CD4-positive, alpha-beta T cell treated with Interleukin-4 for 1 hour (primary cell): ENCODE measurements at regions not wholly inside any gene's neighbourhood (a gene's known extent, or its start where the extent isn't known, plus 50 kb on each side); places are given as distances from the start of the nearest gene placed in this dataset.
A peak's percentile ranks its signal among the peaks of the same experiment; 100 is the strongest.
"Not testable (repeated sequence)": the region's sequence is repeated elsewhere in the genome, so short reads cannot be mapped to it uniquely, and the experiment has no call there.

Source experiments
- DNase-seq, 2 donors: peaks; one replicate each; pipeline ENCODE4 v3.0.0-alpha.2; 2020 to 2022

DNA sequence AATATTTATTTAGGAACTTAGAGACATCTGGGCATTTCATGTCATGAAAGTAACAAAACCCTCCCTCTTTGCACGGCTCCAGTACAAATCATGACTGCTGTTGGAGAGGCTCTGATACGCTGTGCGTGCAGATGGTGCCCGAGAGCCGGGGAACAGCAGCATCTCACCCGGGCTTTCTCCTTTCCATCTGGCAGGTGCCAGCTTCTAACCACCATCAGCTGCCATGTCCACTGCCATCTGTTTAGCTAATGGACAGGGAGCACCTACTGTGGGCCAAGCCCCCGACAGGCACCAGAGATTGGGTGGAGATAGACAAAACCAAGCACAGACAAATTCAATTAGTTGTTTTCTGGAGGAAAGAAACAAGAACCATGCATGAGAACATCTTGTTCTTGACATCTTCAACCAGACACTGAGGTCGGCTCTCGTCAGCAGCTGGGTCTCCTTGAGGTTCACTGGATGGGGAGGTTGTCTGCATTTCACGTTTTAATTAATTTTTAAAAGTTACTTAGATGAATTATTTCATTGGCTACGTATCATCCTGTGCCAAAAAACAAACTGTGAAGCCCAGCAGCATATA is 323.7 kb downstream of the THBS2 start:
- no peak for DNase-seq

DNA sequence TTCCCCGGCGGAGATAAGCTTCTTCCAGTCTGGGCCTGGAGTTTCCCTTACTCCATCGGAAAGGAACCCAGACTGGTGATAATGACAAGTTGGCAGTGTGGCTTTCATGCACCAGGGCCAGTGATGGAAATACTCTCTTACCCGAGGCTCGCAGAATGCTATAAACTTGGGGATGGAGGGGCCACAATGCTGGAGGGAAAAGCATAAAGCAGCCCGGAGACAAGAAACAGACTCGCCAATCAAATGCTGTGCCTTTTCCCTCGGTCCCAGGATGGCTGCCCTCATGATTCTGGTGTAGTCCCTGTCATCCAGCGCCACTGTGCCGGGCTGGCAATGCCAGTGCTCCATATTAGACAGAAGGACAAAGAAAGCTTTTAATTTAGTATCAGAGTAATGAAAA is 325.6 kb downstream of the THBS2 start:
- no peak for DNase-seq

DNA sequence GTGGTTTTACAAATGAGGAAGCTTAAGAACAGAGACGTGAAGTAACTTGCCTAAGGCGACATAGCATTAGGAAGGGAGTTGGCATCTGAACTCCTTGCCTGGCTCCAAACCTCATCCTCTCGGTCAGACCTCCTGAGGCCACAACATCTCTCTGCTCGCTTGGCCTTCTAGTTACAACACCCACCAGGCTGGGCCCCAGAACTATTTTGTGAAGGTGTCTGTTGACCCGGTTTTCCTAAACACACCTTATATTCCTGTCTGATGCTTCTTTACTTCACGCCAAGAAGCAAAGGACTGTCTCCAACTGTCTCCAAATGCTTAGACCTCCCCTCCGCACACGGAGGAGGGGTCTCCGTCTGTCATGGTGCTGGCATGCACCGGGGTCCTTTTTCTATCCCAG is 326.6 kb downstream of the THBS2 start:
- no peak for DNase-seq

DNA sequence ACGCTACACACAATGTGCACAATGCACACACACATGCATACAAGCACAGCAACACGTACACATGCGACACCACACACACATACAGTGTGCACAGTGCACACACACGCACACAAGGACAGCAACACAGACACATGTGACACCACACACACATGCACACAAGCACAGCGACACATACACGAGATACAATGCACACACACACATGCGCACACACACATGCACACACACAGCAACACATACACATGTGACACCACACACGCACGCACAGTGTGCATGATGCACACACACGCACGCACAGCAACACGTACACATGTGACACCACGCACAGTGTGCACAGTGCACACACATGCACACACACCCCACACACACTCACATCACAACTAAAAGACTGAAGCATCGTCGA is 327.3 kb downstream of the THBS2 start:
- no peak for DNase-seq

DNA sequence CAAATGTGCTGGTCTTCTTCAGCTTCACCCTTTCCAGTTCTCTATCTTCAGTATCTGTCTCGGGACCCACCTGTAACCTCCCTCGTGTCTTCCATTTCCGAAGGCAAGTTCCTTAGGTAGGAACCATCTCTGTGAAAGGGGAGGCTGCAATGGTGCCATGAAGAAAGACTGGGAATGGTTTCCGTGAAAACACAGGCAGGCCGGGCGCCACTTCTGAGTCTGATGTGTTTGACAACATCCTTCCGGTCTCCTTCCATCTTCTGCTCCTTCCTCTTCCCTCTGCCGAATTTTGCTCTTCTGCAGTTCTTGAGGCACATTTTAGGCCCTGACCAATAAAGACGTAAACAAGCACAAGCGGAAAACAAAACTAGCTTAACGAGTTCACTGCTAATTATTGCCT is 328.0 kb downstream of the THBS2 start:
- no peak for DNase-seq

DNA sequence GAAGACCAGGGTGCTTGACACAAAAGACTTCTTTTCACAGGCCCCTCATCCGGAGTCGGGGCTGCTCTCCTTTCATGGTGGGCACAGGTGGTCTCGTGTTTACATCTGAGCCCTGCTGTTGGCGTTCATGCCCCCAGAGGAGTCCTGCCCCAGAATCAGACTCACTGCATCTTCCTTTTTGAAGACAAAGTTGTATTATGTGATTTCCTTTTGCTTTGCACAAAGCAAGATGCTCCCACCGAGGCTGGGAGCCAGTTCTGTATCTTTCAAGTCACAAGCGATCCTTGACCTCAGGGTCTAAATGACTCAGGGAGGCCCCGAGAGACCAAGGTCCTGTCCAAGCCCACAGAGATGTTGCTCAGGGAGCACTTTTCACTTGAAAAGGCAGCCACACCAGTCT is 330.5 kb downstream of the THBS2 start:
- DNase-seq: no peak

DNA sequence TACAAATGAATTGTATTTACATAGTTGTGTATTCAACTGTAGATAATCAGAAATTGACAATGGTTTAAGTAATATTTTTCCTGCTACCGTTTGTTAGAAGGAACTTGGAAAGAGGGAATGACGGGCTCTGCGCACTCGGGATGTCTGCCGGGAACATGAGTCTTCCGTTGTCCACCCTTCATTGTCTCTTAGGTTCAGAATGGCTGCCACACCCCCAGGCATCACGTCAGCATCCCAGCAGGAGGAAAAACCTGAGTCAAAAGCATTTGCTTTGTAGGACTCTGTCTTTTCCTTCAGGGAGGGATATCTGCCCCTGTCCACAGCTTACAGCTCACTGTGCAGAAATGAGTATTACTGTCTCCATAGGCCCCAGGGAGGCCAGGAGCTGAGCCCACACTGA is 331.2 kb downstream of the THBS2 start:
- DNase-seq: no peak

DNA sequence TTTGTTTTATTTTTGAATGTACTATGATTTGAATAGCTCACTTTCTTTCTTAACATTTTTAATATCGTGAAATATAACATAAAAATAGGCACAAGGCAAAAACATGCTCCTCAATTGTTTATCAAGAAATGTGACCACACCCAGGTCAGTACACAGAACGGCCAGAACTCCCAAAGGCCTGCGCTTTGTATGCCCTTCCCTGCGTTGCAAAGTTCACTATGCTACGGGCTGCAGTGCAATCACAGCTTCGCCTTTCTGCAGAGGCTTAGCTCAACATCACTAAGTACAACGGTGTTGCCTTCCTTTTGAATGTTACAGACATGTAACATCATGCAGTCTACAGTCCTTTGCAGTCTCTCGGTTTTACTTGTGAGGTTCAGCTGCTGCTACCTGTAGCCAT is 333.4 kb downstream of the THBS2 start:
- no peak for DNase-seq

DNA sequence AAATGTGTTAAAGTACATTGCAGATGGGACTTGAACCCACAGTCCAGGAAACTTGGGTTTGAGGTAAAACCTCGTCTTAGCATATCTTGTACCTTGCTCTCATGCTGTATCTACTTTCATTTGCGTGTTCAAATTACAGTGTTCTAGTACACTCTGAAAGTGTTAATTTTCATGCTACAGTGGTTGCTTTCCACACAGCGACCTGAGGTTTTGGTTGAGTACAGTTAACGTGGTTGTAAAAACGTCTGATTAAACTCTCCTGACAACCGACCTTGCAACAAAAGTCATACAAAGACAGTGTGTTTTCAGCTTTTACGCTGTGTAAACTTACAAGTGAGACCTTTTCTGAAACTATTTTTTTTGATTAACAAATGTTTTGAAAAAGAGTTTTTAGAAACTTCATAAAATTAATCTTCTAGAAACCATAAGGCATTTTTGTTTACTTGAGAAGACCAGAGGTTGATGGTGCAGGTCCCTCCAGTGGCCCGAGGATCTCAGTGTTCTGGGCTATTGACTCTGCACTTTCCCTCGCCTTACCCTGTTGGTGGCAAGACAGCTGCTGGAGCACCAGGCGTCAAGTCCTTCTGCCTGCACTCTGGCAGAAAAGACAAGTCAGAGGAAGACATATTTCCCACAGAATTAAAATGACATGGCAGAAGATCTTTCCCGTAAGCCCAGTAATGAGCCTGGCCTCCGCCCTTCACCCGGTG is 334.0 kb downstream of the THBS2 start:
- DNase-seq: no peak

DNA sequence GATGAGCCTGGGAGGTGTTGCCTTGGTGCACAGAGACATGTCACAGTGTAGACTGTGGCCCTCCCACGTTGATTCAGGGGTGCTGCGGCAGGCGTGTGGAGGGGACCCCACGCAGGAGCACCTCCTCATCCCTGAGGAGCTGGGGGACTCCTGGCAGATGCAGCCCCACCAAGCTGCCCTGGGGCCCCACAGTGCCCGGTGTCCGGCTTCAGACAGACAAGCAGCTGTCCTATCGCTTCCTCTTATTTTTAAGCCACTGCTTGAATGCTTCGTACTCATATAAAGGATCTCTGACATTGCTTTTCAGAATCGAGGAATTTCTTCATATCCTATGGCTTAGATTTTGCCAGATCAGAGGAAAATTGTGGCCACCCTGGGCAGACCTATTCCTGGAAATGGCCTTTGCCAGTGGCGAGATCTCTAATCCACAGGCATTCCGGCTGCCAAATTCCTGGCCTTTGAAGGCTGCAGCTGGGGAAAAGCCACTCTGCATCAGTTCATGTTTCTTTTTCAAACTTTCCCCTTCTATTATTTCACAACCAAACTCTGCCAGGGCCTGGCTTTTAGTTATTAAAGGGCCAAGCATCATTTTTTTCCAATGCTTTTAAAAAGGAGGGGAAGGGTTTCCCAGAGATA is 337.0 kb downstream of the THBS2 start:
- no peak for DNase-seq

DNA sequence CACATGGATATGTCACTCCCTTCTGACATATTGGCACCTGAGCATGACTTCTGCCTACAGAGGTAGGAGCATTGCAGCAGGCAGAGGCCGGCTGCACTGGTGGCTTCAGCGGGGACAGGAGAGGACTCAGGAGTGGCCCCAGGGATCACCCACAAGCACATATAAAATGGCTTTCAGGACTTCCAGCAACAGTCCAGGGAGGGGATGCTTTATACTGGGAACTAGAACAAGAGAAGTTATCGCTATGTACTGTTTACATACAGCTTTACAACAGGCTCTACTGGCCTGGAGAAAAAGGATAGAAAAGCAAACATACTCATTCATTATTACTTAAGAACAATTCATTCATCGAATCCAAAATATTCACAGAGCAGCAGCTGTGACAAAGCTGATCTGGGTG is 337.8 kb downstream of the THBS2 start:
- DNase-seq: no peak

DNA sequence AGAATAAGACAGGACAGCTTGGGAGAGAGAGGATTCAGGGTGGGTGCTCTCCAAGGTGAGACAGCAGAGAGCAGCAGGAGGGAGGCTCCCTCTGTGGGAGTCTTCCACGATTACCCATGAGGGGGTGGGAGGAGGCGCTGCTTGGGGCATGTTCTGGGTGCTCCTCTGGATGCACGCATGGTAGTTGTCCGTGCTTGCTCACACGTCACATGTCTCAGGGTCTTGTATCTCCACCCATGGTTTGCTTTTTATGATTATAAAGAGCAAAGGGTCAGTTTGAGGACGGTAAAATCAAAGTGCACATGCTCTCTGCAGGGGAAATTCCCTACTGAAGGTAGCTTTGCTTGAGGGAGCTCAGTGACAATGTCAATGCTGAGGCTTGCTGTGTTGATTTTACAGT is 338.4 kb downstream of the THBS2 start:
- DNase-seq: no peak

DNA sequence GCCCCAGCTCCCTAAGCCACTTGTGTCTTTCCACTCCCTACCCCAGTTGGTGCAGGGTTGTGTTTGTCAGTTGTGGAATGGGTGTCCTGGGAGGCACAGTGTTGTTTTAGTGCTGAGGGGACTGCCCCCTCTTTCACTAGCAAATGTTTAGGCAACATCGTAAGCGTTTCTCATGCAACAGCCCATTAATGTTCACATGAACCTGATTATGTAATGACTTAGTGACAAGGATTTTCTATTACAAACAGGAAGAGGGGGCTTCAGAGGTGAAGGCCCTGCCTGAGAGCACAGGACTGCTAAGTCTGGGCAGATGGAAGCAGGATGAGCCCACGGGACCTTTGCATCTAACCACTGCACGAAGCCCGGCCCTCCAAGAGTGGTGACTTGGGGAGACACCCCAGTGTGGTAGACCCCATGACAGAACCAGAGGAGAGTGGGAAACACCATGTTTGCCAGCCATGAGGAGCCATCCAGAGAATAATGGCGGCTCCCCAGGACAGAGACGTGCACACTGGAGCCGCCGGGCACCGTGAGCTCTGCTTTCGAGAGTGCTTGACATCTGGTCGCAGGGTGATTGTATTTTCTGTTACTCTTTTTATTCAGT is 339.7 kb downstream of the THBS2 start:
- DNase-seq: no peak

DNA sequence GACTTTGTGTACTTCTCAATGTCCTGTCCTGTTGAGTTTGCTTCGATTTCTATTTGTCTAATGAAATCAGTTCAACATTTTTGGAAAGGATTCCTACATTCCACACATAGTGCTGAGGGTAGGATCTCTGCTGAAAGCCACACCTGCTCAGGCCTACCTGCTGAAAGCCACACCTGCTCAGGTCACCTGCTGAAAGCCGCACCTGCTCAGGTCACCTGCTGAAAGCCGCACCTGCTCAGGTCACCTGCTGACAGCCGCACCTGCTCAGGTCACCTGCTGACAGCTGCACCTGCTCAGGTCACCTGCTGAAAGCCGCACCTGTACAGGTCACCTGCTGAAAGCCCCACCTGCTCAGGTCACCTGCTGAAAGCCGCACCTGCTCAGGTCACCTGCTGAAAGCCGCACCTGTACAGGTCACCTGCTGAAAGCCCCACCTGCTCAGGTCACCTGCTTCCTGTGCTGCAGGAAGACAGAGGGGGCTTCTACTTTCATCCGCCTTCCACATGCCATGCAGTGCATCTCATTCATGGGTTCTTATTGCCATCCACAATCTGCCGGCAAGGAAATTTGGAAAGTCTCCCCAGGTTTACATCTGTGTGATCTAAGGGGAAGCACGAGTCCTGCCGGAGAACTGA is 340.3 kb downstream of the THBS2 start:
- not testable (repeated sequence) for DNase-seq

DNA sequence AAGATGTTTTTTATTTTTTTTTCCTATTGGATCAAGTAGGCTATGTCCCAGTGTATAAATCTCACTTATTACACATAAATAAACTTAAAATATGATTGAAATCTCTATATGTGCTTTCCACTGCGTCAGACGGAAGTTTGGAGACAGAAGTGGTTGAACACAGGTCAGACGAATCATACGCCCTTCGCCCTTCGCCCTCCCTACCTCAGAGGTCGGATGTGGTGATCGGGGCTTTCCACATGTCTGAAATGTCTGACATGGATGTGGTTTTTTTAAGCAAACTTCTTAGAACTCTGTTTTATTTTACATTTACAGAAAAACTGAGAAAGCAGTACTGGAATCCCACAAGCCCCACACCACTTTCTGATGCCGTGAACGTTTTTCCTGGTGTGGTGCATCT is 344.4 kb downstream of the THBS2 start:
- no peak for DNase-seq

DNA sequence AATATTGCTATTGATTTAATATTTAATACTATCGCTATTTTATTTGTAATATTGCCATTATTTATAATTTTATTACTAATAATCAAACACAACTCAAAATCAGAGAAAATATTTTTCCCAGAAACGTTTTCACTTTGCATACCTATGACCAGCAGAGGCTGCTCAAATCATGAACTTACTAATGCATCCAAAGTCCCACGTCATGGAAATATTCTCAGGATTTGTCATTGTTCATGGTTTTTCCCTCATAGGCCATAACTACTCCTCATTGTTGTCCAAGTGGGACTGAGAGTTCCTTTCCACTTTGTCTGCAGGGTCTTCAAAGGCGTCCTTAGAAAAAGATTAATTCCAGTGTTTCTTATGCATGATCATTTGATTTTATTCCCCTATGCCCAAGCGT is 344.8 kb downstream of the THBS2 start:
- DNase-seq: no peak

DNA sequence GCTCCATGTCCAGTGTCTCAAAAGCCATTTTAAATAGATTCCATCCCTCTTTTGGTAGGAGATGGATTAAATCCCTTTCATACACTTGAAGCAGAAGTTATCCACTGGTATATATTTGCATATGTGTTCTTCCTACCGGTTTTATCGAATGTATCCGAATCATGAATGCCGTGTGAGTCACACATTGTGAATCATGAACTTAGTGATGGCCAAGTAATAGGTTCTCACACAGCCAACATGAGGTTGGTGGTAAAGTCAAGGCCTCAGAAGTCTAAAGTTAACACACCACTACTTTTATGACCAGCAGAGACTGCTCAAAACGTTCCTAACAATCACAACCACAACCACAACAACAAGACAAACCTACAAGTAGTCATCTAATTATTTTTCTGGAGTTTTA is 345.5 kb downstream of the THBS2 start:
- no peak for DNase-seq

DNA sequence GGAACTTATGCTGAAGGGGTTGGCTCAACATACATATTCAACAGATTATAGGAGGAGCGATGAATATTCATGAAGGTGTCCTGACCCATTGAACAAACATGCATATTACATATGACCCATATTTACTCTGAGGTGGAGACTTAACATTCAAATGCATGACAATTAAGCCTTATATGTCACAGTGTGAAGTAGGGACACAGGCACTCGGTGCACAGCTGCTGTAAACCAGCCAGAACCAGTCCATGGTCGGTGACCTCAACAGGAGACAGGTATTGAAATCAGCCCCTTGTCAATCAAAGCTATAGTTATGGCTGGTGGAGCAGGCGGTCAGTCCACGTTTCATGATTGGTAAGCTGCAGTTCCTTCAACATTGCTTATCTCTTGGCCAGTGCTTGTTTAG is 347.3 kb downstream of the THBS2 start:
- no peak for DNase-seq

DNA sequence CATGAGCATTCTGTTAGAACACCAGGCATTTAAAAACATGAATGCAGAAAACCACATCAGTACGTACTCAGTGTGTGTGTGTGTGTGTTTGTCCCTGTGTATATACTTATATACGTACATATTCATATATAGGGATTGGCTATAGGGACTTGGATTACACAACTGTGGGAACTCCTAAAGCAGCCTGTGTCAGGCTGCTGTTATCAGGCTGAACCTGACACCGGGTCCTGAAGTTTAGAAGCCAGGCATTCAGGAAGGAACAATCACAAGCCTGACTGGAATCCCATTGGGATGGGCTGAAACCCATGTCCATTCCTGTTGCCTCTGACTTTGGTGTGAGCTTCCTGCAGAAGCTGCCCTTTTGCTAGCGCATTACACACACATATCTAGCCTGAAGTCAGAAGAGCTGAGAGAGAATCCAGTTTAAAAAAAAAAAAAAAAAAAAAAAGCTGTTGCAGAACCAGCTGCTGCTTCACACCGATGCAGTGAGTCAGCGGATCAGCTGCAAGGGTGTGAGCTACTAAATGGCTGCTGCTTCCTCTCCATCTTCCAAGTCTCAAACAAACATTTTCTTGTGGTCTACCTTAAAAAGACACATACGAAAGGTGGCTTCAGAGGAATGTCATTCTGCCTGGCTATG is 348.1 kb downstream of the THBS2 start:
- peak in 1 of 2 donors; percentile 40 for DNase-seq

DNA sequence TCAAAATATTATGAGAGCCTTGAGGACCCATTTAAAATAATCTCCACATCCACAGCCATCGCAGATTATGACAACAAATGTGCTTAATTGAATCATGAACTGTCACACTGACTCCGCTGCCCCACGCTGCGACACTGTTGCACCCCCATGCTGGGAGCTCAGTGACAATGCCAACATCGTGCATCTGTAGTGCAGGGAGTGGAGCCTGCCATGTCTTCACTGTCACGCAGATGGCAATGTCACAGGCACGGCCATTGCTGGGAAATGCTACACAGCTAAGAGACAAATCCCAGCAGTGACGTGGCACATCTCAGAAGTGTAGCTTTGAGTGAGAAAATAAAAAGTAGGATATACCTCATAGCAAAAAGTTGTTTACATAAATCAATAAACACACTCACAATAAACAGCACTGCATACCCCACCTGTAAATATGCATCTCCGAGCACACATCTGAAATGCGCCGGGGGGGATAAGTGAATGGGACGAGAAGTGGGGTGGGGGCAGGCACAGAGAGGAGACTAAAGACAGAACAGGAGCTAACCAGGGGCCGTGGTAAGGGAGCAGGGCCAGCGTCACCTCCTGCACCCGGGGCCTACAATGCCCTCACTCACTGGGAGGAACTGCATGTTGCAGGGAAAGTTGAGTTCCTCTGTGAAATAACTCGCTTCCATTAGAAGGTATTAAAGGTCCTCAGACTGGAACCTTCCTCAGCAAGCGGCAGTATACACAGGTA is 349.9 kb downstream of the THBS2 start:
- DNase-seq: no peak

DNA sequence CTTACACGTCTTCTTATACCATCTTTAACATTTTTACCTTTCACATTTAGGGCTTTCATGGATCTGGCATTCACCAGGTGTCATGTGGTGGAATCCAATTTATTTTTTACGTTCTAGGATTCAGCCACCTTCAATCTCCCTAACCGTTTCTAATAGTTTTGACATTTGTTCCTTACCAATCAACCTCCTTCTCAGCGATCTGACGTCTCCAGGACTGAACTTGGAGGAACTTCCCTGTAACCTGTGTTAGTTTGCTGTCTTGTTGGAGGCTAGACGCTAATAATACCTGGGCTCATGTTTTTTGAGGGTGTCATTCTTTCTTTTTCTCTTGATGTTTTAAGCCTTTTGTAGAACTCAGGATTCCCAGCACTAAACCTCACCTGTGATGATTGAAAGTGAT is 351.6 kb downstream of the THBS2 start:
- no peak for DNase-seq

DNA sequence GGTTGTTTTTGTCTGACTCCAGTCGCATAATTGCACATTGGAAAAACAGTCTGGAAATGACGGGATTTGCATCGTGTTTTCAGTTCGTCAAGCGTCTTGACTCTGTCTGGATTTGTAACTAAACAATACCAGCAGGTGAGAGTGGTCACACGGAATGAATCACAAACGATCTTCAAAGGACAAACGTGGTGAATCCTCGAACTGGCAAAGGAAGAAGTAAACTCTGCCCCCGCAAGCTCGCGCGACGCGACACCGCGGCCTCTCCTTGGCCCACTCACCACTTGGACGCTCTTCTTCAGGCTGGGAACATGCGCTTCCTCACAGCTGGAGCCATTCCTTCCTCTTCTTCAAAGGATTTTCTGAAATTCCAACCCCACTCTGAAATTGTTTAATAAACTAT is 352.6 kb downstream of the THBS2 start:
- no peak for DNase-seq

DNA sequence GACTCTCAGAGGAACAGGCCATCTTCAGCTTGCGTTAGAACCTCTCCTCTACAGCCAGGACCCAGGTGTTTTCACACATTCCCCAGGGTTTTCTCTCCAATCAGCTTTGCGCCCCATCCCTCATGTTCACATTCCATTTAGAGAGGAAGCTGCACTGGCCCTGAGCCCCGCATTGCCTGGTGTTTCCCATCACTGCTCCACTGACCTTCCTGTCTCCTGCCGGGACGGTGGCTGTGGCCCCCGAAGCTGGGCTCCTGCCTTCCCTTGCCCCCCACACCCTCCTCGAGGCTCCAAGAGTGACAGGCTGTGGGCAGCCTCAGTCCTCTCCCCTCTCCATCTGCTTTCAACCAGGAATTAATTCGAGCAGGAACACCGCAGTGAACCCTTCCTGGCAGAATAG is 357.3 kb downstream of the THBS2 start:
- DNase-seq: no peak
